ENCODE measurements at regions not wholly inside any gene's neighbourhood (a gene's known extent, or its start where the extent isn't known, plus 50 kb on each side); places are given as distances from the start of the nearest gene placed in this dataset.

- no peaks in the 10 kb centered on the region for H3K27me3 ChIP-seq (replicated peaks)
- in situ Hi-C loops (cut with HindIII; ENCODE audit: low pct_ligation_motif_present, low sequenced_read_pairs): no loop called here
- DNase-seq: no peak
- no peak overlapping the region for H3K4me3 ChIP-seq (ENCODE audit: low read depth, low read length)
- no peaks in the 10 kb centered on the region for H3K36me3 ChIP-seq (replicated peaks)
- TF ChIP-seq CTCF (IDR thresholded peaks at IDR 0.05; ENCODE audit: low read depth, low read length, missing control alignments): no peak
- H3K27ac ChIP-seq: no peak overlapping the region
These were observed 178.5 kb upstream of the SNX19 start for GRCh38 chr11:131094827-131095226.

- DNase-seq: no peak
- H3K27ac ChIP-seq: no peak overlapping the region
- TF ChIP-seq CTCF (IDR thresholded peaks at IDR 0.05; ENCODE audit: low read depth, low read length, missing control alignments): no peak
- H3K27me3 ChIP-seq (replicated peaks): no peaks in the 10 kb centered on the region
- in situ Hi-C loops (cut with HindIII; ENCODE audit: low pct_ligation_motif_present, low sequenced_read_pairs): no loop called here
- H3K36me3 ChIP-seq (replicated peaks): no peaks in the 10 kb centered on the region
- H3K4me3 ChIP-seq (ENCODE audit: low read depth, low read length): no peak overlapping the region
These were observed 179.4 kb upstream of the SNX19 start for GRCh38 chr11:131095511-131096185.

- in situ Hi-C loops (cut with HindIII; ENCODE audit: low pct_ligation_motif_present, low sequenced_read_pairs): no loop called here
- DNase-seq: peak; percentile 20
- H3K27ac ChIP-seq: no peak overlapping the region
- H3K36me3 ChIP-seq (replicated peaks): no peaks in the 10 kb centered on the region
- H3K27me3 ChIP-seq (replicated peaks): no peaks in the 10 kb centered on the region
- H3K4me3 ChIP-seq (ENCODE audit: low read depth, low read length): no peak overlapping the region
- TF ChIP-seq CTCF (IDR thresholded peaks at IDR 0.05; ENCODE audit: low read depth, low read length, missing control alignments): no peak
These were observed 182.7 kb upstream of the SNX19 start for GRCh38 chr11:131099013-131099412.

GRCh38 chr11:131099746-131100145, 183.5 kb upstream of the SNX19 start:
- TF ChIP-seq CTCF (IDR thresholded peaks at IDR 0.05; ENCODE audit: low read depth, low read length, missing control alignments): no peak
- no peaks in the 10 kb centered on the region for H3K27me3 ChIP-seq (replicated peaks)
- no peak for DNase-seq
- H3K27ac ChIP-seq: no peak overlapping the region
- H3K36me3 ChIP-seq (replicated peaks): no peaks in the 10 kb centered on the region
- in situ Hi-C loops (cut with HindIII; ENCODE audit: low pct_ligation_motif_present, low sequenced_read_pairs): no loop called here
- no peak overlapping the region for H3K4me3 ChIP-seq (ENCODE audit: low read depth, low read length)

GRCh38 chr11:131108760-131109159, 192.5 kb upstream of the SNX19 start:
- H3K4me3 ChIP-seq (ENCODE audit: low read depth, low read length): no peak overlapping the region
- in situ Hi-C loops (cut with HindIII; ENCODE audit: low pct_ligation_motif_present, low sequenced_read_pairs): no loop called here
- H3K36me3 ChIP-seq (replicated peaks): no peaks in the 10 kb centered on the region
- DNase-seq: peak; percentile 10
- H3K27ac ChIP-seq: no peak overlapping the region
- no peak for TF ChIP-seq CTCF (IDR thresholded peaks at IDR 0.05; ENCODE audit: low read depth, low read length, missing control alignments)
- no peaks in the 10 kb centered on the region for H3K27me3 ChIP-seq (replicated peaks)

- no peaks in the 10 kb centered on the region for H3K36me3 ChIP-seq (replicated peaks)
- no peak for TF ChIP-seq CTCF (IDR thresholded peaks at IDR 0.05; ENCODE audit: low read depth, low read length, missing control alignments)
- H3K4me3 ChIP-seq (ENCODE audit: low read depth, low read length): no peak overlapping the region
- peak; percentile 25 for DNase-seq
- in situ Hi-C loops (cut with HindIII; ENCODE audit: low pct_ligation_motif_present, low sequenced_read_pairs): no loop called here
- no peaks in the 10 kb centered on the region for H3K27me3 ChIP-seq (replicated peaks)
- no peak overlapping the region for H3K27ac ChIP-seq
These were observed 193.0 kb upstream of the SNX19 start for GRCh38 chr11:131109257-131109656.
